Heart right ventricle (tissue), 16 donors: ENCODE measurements at regions not wholly inside any gene's neighbourhood (a gene's known extent, or its start where the extent isn't known, plus 50 kb on each side); places are given as distances from the start of the nearest gene placed in this dataset.

Source experiments
- ATAC-seq, 8 donors: fragments of 200-7000 bp; cut with Tn5 transposase; one replicate each; pipeline ENCODE4 v1.9.1; 2020; ENCODE audit warnings: mild to moderate bottlenecking in 8 of 8, moderate library complexity in 8 of 8, moderate number of reproducible peaks in 1 of 8
- DNase-seq, 2 donors: peaks; one replicate each; pipeline ENCODE4 v3.0.0-alpha.2; 2020
- H3K27ac ChIP-seq, 10 donors: fragments of 200-600 bp; sonication (generic) in 2 of 10; one replicate each; pipeline versions ENCODE4 v1.5.0 to v1.8.0; 2020 to 2022; ENCODE audit warnings: mild to moderate bottlenecking in 3 of 10
- H3K27me3 ChIP-seq, 7 donors: fragments of 200-600 bp; one replicate each; pipeline ENCODE4 v1.8.0; 2021 to 2022; ENCODE audit warnings: mild to moderate bottlenecking in 2 of 7
- H3K36me3 ChIP-seq, 9 donors: fragments of 200-600 bp; sonication (generic) in 1 of 9; one replicate each; pipeline versions ENCODE4 v1.5.0 to v1.8.0; 2020 to 2022; ENCODE audit warnings: mild to moderate bottlenecking in 2 of 9
- H3K4me1 ChIP-seq, 9 donors: fragments of 200-600 bp; sonication (generic) in 1 of 9; one replicate each; pipeline versions ENCODE4 v1.5.0 to v1.8.0; 2020 to 2022; ENCODE audit warnings: mild to moderate bottlenecking in 4 of 9
- H3K4me3 ChIP-seq, 10 donors: fragments of 200-600 bp; sonication (generic) in 2 of 10; one replicate each; pipeline versions ENCODE4 v1.5.0 to v1.8.0; 2020 to 2022; ENCODE audit warnings: mild to moderate bottlenecking in 7 of 10, moderate library complexity in 2 of 10
- H3K9me3 ChIP-seq, 11 donors: fragments of 200-600 bp in 10 of 11; sonication (generic) in 2 of 11; one replicate each; pipeline versions ENCODE4 v1.5.0 to v1.8.0; 2013 to 2022; ENCODE audit warnings: mild to moderate bottlenecking in 2 of 11, control low read depth in 1 of 11, moderate library complexity in 1 of 11
- WGBS, 2 donors: extraction: QIAGEN DNeasy Blood & Tissue Kit; methylation state at CpG; one replicate each; pipeline ENCODE4 v1.1.7; 2013; ENCODE audit warnings: inconsistent platforms in 1 of 2; 5-methylcytosine and 5-hydroxymethylcytosine counted together
- intact Hi-C, 10 donors: fragments of 100-400 bp; cut with DNase I; formaldehyde crosslinking; loops; one replicate each; pipeline versions ENCODE4 v1.11.1 to v1.14.2; 2022
- TF ChIP-seq, protein P1 (sequence below), 9 donors: fragments of 200-600 bp; sonication (generic) in 2 of 9; IDR thresholded peaks; one replicate each; pipeline versions ENCODE4 v1.5.0 to v1.8.0; 2021 to 2022; ENCODE audit warnings: antibody characterized with exemption in 9 of 9, mild to moderate bottlenecking in 5 of 9, moderate library complexity in 1 of 9
- donor health status: Arrhythmogenic right ventricular cardiomyopathy.
- donor health status: ischemic (EF 13 %, LVEDD 7.1; RV severe dilation, severe dysfunction).
- donor health status: healthy with polysubstance abuse.
- donor health status: DM: no; HTN: yes; CAD: no.
- donor health status: DM: no; HTN: no; CAD: no.
- donor health status: ischemic (EF 25% LVEDD 6.9; RV normal size, moderate dysfunction).
- donor health status: ischemic (EF 25% LVEDD 5.7; RV mildly dilated, moderate dysfunction).
- donor health status: healthy.
- donor health status: DM: yes; HTN: yes; CAD: no.
- donor health status: Ischemic cardiomyopathy.
- donor health status: ischemic (EF 35%, LVEDD 5.7; RV mildly dilated, moderate dysfunction).
- donor health status: nonischemic (EF 11% LVEDD 7.7; RV severe dilation, severe dysfunction).
- donor health status: DM: yes; HTN: yes; CAD: no.
- donor health status: PGD.
- donor health status: ischemic (EF 29% LVEDD 5.4; RV normal size, mild dysfunction).
- donor health status: nonischemic (EF 23%, LVEDD 6.1; RV moderate dilation, normal function).

DNA sequence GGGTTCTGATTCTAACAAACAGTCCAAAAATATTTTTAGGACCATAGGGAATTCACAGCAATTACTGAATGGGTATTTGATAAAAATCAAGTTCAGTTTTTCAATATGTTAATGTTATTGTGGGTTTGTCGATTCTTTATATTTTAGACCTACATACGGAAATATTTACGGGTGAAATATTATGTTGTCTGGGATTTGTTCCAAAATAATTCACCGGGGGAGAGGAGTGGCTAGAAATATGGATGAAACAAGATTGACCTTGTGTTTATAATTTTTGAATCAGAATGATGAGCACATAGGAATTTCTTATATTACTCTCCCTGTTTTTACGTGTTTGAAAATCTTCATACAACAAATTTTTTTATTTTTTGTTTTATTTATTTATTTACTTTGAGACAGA is 56.7 kb upstream of the USP1 start:
- H3K27ac ChIP-seq, result no peak overlapping the region
- no peaks in the 10 kb centered on the region for H3K36me3 ChIP-seq
- no peak for ATAC-seq
- H3K9me3 ChIP-seq, result no peaks in the 10 kb centered on the region
- TF ChIP-seq, protein P1, sequence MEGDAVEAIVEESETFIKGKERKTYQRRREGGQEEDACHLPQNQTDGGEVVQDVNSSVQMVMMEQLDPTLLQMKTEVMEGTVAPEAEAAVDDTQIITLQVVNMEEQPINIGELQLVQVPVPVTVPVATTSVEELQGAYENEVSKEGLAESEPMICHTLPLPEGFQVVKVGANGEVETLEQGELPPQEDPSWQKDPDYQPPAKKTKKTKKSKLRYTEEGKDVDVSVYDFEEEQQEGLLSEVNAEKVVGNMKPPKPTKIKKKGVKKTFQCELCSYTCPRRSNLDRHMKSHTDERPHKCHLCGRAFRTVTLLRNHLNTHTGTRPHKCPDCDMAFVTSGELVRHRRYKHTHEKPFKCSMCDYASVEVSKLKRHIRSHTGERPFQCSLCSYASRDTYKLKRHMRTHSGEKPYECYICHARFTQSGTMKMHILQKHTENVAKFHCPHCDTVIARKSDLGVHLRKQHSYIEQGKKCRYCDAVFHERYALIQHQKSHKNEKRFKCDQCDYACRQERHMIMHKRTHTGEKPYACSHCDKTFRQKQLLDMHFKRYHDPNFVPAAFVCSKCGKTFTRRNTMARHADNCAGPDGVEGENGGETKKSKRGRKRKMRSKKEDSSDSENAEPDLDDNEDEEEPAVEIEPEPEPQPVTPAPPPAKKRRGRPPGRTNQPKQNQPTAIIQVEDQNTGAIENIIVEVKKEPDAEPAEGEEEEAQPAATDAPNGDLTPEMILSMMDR (IDR thresholded peaks at IDR 0.05), result no peak
- H3K4me3 ChIP-seq, result no peak overlapping the region
- intact Hi-C loops, result no loop called here
- H3K4me1 ChIP-seq, result peaks cover 0 to 12% (median 4%) of the 10 kb centered on the region in 9 donors
- 81 to 85% methylated on average over 5 of the region's 5 CpGs for WGBS, 2 donors
- H3K27me3 ChIP-seq, result peaks cover 0 to 6% (median 0%) of the 10 kb centered on the region in 7 donors
- no peak for DNase-seq

DNA sequence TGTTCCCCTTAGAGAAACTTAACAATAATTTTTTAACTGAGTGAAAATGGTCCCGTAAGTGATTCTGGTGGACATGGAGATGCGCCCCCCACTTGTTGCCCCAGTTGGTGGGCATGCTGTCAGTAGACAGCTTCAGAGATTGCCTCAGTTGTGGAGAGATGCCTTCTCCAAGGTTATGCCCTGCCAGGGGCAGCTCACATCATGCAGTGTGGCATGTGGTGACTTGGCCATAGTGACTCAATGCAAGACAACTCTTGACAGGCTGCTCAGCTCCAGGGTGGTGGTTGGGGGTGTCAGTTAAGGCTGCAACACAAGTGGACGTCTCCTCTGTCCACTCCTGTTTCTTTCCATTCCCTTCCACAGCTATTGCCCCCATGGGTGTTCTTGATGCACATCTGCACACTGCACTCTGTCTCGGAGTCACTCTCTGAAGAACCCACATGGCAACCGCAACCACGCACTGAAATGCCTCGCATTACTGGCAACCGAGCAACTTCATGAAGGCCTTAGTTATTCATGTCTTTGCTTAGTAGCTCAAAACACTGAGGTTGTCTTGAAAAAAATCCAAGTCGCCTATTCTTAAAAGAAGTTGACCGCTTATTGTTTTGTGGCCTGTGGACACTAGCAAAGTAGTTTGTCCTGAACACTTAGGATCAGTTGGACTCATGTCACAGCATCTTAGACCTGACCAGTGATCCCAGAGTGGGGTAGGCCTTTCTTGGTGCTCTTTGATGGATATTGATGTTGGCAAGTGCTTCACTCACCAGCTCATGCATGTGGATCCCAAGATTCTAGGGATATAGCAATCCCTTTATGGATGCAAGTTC is 54.8 kb upstream of the USP1 start:
- Histone ChIP-seq H3K4me3 (no peak overlapping the region), H3K27me3 (peaks cover 0 to 6% (median 0%) of the 10 kb centered on the region in 7 donors), H3K27ac (no peak overlapping the region), H3K36me3 (no peaks in the 10 kb centered on the region), H3K4me1 (peaks cover 0 to 12% (median 4%) of the 10 kb centered on the region in 9 donors), H3K9me3 (no peaks in the 10 kb centered on the region)
- 95 to 96% methylated on average over 10 of the region's 10 CpGs for WGBS, 2 donors
- no peak for ATAC-seq
- no peak for DNase-seq
- intact Hi-C loops, result no loop called here
- TF ChIP-seq, protein P1 (IDR thresholded peaks at IDR 0.05), result no peak

DNA sequence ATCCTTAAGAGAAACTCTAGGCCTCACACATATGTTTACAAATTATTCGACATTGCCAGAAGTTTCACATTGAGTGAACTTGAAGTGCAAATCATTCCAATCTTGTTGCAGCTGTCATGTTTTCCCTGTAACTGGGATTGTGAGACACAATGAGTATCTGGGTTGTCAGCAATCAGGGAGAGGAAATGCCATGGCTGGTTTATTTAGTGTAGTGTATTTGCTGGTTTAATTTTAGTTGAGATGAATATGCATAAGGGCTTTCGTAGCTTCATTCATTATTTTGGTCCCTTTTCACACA is 54.2 kb upstream of the USP1 start:
- Histone ChIP-seq H3K4me3 (no peak overlapping the region), H3K36me3 (no peaks in the 10 kb centered on the region), H3K27ac (no peak overlapping the region), H3K27me3 (peaks cover 0 to 5% (median 0%) of the 10 kb centered on the region in 7 donors), H3K9me3 (no peaks in the 10 kb centered on the region), H3K4me1 (peaks cover 0 to 12% (median 4%) of the 10 kb centered on the region in 9 donors)
- ATAC-seq (no peak), DNase-seq (no peak)
- intact Hi-C loops, result no loop called here
- TF ChIP-seq, protein P1 (IDR thresholded peaks at IDR 0.05), result no peak
- 55 to 56% methylated on average over 2 of the region's 2 CpGs for WGBS, 2 donors

DNA sequence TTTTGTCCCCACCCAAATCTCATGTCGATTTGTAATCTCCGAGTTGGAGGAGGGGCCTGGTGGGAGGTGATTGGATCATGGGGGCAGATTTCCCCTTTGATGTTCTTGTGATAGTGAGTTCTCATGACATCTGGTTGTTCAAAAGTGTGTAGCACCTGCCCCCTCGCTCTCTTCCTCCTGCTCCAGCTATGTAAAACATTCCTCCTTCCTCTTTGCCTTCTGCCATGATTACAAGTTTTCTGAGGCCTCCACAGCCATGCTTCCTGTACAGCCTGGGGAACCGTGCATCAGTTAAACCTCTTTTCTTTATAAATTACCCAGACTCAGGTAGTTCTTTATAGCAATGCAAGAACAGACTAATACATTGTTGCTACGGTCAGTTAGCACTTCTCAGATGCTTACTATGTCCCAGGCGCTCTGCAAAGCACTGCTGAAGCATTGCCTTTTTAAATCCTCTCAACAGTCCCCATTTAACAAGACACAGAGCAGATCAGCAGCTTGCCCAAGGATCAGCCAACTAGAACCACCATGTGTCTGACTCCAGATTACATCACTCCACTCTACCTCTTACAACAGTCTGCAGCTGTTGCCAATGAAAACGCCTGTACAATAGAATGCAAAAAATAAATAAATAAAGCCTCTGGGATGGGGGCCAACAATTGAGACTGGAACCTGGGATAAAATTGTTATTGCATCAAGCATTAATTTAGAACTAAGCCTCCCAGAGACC is 52.4 kb upstream of the USP1 start:
- peak in 1 of 2 donors; percentile 28 for DNase-seq
- ATAC-seq, result peak; percentile 77 to 97 (median 93)

More for the DNA sequence above, 52.4 kb upstream of the USP1 start:
- TF ChIP-seq, protein P1 (IDR thresholded peaks at IDR 0.05), result no peak
- Histone ChIP-seq H3K4me1 (peaks cover 0 to 12% (median 4%) of the 10 kb centered on the region in 9 donors), H3K9me3 (no peaks in the 10 kb centered on the region), H3K27ac (no peak overlapping the region), H3K27me3 (peaks cover 0 to 5% (median 0%) of the 10 kb centered on the region in 7 donors), H3K36me3 (no peaks in the 10 kb centered on the region), H3K4me3 (no peak overlapping the region)
- 44 to 49% methylated on average over 7 of the region's 7 CpGs for WGBS, 2 donors
- intact Hi-C loops, result no loop called here
